Astrocyte (in vitro differentiated cells and primary cell): ENCODE measurements at regions not wholly inside any gene's neighbourhood (a gene's known extent, or its start where the extent isn't known, plus 50 kb on each side); places are given as distances from the start of the nearest gene placed in this dataset.

Source experiments
- CTCF ChIP-seq: IDR thresholded peaks from 2 replicates; pipeline ENCODE4 v1.5.1; 2011; ENCODE audit warnings: low read depth, mild to moderate bottlenecking, inconsistent platforms, low read length, moderate library complexity; ENCODE audit not compliant: insufficient read depth
- EZH2 ChIP-seq: IDR thresholded peaks from 2 replicates; pipeline ENCODE4 v1.6.1; 2012; ENCODE audit warnings: mild to moderate bottlenecking, low read length, inconsistent platforms; ENCODE audit not compliant: insufficient read depth

GRCh38 chr16:55981557-55981956 is 106.4 kb upstream of the CES5A start:
- TF ChIP-seq CTCF (no peak), EZH2 (no peak)
